ENCODE measurements at regions not wholly inside any gene's neighbourhood (a gene's known extent, or its start where the extent isn't known, plus 50 kb on each side); places are given as distances from the start of the nearest gene placed in this dataset.

DNA sequence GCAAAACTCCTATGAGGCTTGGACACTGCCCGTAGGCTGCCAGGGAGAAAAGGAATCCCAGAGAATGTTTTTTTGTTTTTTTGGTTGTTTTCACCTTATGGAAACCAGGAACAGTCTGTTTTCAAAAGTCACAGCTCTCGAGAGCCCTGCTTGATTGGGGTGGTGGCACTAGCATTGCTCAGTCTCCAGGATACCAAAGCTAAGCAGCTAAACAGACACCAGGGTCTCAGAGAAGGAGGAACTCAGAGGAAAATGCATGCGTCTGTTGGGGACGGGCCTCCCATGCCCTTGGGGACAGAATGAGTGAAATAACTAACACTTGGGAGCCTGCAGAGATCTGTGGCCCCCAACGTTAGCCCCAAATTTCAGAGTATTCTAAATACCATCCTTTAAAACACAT, 178.8 kb downstream of the SOX9 start:
- DNase-seq (ENCODE audit: low read depth, low spot score): no peak

DNA sequence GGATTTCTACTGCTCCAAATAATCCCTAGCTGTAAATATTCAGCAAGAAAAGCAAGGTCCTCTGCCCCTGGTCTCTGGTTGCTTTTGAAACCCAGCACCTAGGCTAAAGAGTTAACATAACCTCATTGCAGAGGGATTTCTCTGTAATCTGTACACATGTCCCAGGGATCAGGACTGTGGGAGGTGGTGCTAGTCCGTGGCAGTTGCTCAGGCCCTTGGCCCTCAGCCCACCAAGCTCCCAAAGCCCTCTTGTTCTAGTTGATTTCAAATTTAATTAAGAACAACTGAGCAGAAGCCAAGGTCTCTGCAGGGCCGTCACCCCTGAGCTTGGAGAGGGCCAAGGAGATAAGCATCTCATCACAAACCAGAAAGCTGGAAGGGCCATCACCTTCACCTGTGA, 181.1 kb downstream of the SOX9 start:
- no peak for DNase-seq (ENCODE audit: low read depth, low spot score)

DNA sequence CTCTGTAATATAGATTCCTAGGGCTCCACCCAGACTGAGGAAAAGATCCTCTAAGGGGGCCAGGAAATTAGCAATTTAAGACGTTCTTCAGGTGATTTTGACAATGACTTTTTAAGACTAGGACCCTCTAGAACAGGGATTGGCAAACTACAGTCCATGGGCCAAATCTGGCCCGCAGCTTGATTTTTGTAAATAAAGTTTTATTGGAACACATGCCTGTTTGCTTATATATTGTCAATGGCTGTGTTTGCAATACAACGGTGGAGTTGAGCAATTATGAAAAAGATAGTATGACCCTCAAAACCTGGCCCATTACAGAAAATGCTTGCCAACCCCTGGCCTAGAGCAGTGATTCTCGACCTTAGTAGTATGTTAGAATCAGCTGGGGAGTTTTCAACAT, 181.9 kb downstream of the SOX9 start:
- no peak for DNase-seq (ENCODE audit: low read depth, low spot score)

DNA sequence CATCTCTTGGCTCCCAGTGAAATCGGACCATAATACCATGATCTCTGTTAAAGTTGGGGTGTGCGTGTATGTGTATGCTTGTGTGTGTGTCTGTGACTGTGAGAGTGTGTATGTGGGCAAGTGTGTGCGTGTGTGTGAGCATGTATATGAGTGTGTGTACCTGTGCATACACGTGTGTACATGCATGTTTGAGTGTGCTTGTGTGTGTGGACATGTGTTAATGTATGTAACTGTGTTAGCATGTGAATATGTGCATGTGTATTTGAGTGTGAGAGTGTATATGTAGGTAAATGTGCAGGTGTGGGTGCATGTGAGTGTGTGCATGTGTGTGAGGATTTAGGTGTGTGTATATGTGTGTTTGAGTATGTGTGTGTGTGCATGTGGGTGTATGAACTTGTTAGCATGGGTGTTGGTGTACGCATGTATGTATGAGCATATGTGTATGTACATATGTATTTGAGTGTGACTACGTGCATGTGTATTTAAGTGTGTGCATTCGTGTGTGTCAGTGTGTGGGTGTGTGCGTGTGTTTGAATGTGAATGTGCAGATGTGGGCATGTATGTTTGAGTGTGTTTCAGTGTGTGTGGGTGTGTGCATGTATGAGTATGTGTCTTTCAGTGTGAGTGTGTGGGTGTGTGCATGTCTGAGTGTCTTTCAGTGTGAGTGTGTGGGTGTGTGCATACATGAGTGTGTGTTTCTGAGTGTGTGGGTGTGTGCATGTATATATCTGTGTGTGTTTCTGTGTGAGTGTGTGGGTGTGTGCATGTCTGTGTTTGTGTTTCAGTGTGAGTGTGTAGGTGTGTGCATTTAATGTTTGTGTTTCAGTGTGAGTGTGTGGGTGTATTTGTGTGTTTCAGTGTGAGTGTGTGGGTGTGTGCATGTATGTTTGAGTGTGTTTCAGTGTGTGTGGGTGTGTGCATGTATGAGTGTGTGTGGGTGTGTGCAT, 183.2 kb downstream of the SOX9 start:
- DNase-seq (ENCODE audit: low read depth, low spot score): no peak

DNA sequence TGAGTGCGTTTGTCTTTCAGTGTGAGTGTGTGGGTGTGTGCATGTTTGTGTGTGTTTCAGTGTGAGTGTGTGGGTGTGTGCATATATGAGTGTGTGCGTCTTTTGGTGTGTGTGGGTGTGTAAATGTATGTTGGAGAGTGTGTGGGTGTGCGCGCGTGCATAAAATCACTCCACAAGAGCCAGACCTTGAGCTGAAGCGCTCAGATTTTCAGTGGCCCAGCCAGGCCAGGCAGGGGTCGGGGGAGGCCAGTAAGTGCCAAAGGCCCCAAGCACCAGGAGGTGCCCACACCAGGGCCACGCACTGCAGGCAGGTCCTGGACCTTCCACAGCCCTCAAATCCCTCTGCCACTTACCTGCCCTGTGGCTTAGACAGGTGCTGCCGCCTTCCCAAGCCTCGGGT, 184.0 kb downstream of the SOX9 start:
- no peak for DNase-seq (ENCODE audit: low read depth, low spot score)

DNA sequence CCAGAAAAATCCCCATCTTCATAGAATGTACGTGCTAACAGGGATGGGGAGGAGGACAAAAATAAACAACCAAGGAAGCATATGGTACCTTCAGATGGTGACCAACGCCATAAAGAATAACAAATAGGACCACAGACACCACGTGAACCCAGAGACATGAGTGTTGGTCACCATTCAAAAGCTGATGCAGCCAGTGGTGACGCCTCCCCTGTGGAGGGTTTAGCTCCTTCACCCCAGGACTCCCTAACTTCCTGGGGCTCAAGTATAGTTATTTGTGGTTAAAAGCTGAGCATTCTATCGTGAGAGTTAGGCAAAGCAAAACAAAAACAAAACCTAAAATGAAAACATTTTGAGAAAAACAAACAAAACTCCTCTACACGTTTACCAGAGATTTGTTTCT, 184.7 kb downstream of the SOX9 start:
- DNase-seq (ENCODE audit: low read depth, low spot score): no peak

DNA sequence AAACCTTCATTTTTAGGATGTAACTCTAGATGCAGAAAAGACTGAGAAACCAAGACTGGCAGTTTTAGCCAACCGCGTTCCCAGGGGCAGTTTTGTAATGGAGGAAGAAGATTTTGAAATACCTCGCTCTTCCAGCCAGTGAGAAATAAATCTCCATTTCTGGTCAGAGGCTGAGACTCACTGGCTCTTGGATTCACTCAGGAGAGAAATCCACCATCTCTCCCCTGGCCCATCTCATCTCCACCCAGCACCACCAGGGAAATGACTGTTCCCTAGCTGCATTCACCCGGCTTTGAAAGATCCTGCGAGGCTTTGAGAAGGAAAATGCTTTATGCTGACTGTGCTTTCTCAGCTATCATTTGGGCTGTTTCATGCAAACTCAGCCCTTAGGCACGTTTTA, 185.2 kb downstream of the SOX9 start:
- no peak for DNase-seq (ENCODE audit: low read depth, low spot score)

DNA sequence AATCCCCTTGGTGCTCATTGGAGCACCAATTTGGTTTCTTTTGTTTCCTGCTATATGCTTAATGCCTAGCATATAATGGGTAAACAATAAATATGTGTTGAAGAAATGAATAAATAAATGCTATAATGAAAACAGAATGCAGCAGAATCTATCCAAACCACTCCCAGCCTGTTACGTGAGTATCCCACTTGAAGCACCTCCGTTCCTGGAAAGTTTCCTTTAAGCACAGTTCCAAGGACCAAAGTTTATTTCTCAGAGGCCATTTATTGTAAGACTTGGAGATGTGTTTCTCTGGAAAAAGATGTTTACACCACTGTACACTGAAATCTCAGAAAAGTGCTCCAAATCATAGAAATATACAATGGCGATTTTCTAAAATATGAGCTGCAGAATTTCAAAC, 187.0 kb downstream of the SOX9 start:
- no peak for DNase-seq (ENCODE audit: low read depth, low spot score)

DNA sequence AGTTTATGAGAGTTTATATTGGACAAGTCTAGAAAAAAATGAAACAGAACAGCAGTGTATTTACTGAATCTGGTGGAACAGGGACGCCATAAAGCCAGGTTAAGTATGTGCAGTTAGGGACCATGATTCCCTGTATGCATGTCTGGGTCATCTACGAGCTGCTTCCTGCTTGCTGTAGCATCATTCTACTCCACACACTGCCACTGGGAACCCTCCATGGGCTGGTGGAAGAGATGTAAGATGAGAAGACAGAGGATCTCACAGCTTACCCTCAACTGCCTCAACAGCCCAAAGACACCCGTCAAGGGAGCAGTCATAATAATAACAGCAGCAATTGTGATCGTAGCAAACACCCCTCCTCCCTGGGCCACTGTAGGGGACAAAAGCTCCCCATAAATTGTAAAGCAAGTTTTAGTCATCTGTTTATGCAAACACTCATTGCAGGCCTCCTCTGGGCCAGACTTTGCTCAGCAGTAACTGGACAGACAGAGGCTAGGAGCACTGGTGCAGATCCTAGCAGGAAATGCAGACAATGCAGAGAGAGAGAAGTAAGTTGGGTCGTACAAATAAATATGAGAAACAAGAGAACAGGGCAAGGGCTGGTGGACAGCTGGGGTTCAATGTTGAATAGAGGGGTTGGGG, 188.0 kb downstream of the SOX9 start:
- no peak for DNase-seq (ENCODE audit: low read depth, low spot score)

DNA sequence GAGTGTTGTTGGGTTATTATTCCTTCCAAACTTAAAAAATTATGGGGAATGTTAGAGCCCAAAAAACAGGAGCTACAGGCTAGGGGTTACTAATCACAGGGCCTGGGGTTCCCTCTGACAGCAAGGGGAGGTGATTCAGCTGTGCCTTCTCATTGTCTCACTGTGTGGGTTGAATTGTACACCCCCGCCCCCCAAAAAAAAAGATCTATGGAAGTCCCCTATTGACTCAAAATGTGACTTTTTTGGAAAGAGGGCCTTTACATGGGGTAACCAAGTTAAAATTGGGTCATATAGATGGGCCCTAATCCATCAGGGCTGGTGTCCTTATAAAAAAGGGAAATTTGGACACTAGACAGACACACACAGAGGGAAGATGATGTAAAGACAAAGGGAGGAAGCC, 190.2 kb downstream of the SOX9 start:
- DNase-seq (ENCODE audit: low read depth, low spot score): no peak

DNA sequence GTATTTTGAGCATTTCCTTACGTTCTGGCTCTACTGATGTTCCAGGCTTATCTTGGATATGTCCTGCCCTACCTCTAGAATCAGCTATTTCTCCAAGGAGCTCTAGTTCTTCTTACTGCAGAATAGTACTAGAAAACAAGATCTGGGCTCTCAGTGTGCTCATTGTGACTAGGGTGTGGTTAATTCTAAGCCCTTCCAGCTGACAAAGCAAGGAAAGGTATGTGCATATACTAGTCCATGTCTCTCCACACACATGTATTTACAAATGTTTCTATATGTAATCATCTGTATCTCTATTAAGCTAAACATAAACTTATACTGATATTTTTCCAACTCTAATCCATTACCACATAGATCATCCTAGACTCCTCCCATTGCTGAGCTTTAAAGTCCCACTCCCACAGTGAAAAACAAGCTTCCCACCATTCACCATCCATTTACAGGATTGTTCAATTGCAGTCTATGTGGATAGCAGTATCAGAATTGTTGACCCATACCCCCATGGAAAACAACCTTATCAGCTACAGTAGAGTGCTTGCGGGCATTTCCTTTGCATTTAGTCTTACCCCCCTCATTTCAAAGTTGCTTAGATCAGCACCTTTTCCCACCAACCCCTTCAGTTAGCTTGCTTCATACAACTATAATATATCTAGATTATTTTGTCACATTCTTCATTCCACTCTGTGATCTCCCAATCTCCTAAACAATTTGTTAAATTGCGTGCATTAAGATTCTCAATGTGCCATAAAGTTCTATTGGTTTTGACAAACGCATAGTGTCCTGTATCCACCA, 194.5 kb downstream of the SOX9 start:
- DNase-seq (ENCODE audit: low read depth, low spot score): no peak

DNA sequence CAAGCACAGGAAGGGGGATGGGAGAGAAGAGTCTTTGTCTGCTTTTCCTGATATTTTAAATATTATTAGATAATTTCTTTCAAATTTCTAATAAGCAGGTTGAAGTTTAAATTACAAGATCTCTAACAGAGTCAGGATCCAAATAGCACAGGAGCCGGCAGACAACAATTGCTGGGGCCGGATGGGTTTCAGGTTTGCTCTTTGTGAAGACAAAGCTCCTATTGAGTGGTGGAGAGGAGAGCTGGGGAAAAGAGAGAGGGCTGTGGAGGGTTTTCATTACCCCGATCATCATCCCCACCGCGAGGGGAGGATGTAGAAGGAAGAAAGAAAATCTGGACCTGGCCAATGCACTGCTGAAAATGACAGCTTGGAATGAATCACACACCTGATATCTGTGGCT, 197.3 kb downstream of the SOX9 start:
- no peak for DNase-seq (ENCODE audit: low read depth, low spot score)

DNA sequence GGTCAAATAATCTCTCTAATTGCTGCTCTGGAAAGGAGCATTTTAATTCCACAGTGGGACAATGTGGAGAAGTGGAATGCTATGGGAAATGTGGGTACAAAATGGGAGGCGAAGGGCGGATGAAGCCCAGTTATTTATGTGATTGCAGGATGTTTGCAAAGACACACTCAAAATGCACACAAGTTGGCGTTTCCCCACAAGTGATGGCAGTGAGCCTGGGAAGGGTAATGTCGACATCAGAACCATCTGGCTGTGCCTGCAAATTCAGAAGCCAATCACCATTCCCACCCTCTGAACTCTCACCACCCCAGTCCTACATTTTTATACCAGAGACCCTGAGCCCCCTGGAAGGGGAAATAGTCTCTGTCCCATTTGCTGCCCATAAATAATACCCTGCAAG, 201.1 kb downstream of the SOX9 start:
- no peak for DNase-seq (ENCODE audit: low read depth, low spot score)

DNA sequence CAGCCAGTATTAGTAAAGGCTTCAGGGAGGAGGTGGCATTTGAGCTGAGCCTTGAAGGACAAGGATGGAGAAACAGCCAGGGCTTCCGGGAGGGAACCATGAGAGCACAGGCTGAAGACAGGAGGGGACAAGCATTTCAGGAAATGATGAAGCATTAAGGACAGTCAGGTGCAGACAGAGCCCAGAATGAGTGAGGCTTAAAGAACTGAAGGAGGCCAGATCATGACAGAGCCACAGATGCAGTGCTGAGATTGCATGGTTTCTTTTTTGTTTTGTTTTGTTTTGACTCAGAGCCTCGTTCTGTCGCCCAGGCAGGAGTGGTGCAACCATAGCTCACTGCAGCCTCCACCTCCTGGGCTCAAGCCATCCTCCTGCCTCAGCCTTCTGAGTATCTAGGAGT, 211.5 kb downstream of the SOX9 start:
- no peak for DNase-seq (ENCODE audit: low read depth, low spot score)

DNA sequence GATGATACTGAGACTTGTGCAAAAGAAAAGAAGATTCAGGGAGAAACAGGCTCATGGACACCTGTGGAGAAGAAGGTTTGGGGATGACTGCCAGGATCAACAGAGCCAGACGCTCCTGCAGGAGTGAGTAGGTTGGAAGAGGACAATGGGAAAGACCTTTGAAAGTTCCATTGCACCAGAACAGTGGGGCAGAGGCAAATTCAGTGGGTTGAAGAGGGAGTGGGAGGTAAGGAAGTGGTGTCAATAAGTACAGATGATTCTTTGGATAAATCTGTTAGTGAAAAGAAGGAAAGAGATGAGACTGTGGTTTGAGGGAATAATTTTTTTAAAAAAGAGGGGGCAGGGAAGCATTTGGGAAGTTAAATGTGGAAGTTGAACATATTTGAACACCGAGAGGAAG, 212.8 kb downstream of the SOX9 start:
- no peak for DNase-seq (ENCODE audit: low read depth, low spot score)

DNA sequence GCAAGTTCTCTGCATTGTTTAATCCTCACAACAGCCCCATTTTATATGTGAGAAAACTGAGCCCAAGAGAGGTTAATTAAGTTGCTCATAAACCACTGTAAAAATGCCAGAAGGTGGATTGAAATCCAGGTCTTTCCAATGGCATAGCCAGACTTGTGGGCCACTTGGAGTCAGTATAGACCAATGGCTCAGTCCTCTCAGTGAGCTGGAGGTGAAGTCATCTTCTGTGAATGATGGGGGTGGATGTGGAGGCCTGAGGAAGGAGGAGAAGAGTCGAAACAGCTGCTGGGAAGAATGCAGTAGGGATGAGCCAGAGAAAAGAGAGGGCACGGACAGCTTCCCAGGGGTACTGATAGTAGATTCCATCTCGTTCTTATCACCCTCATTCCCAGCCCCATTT, 213.4 kb downstream of the SOX9 start:
- DNase-seq (ENCODE audit: low read depth, low spot score): no peak

DNA sequence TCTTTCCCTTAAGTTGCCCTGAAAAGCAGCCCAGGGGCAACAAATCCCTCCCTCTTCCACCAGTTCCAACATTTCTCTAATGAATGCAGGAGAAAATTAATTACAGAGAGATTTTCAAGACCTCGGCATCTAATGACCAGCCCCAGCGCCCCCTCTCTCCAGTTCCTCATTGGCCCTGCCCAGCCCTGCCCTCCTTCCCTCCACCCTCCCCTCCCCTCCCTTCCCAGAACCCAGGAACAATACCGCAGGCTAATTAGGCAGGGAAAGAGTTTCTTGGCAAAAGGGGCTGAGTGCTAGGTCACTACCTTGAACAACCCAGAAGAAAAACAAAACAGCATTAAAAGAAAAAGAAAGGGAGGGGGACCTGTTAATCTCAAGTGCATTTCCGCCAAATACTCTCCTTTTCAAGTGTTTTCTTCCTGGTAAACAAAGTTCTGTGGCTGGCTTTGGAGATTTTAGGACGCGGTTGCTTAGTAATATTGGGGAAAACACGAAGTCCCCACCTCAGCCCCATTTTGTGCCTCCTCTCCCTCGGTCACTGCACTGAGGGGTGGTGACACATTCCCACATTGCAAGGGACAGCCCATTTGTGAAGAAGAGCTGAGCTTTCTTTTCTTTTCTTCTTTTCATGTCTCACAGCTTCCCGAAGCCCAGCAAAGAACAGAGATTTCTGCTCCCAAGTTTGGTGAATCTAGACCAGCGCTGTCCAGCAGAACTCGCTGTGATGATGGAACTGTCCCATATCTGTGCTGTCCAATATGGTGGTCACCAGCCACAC, 215.4 kb downstream of the SOX9 start:
- no peak for DNase-seq (ENCODE audit: low read depth, low spot score)

DNA sequence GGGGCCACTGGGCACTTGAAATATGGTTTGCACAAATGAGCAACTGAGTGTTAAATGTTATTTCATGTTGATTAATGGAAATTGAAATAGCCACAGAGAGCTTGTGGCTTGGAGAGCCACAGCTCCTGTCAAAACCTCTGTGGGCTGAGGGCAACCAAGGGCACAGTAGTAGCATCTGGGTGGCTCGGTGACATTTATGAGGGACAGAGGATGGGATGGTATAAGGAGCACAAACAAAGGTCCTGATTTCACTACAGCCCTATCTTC, 215.9 kb downstream of the SOX9 start:
- DNase-seq (ENCODE audit: low read depth, low spot score): no peak

DNA sequence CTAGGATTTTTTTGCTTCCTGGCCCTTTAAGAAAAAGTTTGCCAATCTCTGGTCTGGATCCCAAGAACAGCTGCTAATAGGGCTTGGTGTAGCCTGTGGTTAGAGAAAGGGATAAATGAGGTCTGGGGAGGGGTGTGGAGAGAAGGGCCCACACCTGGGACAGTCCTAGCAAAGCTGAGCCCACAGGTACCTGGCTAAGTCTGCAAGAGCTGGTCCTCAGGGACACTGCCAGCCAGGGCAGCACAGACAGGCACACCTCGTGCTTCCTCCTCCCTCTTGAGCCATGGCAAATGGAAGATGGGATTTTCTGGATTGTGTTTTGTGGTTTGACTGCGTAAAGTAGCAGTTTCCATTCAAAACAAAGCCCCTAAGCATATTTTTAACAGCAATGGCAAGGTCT, 217.5 kb downstream of the SOX9 start:
- DNase-seq (ENCODE audit: low read depth, low spot score): no peak

DNA sequence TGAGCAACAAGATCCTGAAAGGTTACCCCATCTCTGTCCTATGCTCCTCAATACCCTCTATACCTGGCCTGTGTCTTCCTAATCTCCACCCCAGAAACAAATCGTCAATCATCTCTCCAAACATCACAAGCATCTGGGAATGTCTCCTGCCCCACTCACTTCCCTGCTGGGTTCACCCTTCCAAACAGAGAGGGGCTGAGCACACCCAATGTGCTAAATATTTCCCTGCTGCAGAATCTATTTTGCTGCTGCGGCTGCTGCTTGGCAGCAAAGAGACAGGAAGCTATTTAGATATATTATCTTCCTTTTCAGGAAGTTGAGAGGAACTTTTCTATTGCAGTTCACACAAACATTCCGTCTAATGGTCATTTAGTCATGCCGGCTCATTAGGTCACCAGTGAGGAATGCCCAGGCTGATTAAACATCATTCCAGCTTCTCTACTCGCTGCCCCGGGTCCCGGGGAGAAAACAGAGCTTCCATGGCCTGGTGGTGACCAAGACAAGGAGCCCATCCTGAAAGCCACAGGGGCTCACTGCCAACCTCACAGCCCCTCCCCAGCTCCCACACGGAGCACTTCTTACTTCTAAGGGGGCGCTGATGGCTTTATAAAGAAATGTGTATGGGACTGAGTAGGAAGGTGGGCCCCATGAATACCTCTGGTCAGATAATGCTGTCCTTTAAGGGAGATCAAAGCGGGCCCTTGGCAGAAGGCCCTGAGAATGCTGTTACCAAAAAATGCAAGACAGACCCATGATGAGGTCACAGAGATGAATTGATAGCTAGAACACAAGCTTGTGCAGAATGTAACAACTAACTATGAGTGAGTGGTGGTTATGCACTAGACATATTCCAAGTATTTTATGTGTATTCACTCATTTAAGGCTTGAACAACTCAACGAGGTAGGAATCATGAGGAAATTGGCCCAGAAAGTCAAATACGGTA, 218.3 kb downstream of the SOX9 start:
- DNase-seq (ENCODE audit: low read depth, low spot score): no peak

DNA sequence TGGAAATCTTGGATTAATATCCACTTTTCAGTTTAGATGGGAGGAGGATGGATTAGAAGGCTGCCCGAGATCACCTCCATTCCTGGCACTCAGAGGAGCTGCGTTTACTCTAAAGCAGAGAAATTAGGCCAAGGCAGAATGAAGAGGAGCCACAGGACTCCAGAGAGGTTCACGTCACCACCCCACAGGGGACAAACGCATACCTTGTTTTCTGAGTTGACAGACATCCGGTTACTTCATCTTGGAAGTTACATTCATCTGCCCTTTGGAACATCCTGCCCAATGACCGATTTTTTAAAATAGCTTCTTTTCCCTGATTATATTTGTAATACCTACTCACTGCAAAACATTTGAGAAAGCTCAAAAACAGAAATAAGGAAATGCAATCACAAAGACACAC, 220.0 kb downstream of the SOX9 start:
- no peak for DNase-seq (ENCODE audit: low read depth, low spot score)

All from pulmonary artery endothelial cell (primary cell).